ENCODE measurements at regions not wholly inside any gene's neighbourhood (a gene's known extent, or its start where the extent isn't known, plus 50 kb on each side); places are given as distances from the start of the nearest gene placed in this dataset.

DNA sequence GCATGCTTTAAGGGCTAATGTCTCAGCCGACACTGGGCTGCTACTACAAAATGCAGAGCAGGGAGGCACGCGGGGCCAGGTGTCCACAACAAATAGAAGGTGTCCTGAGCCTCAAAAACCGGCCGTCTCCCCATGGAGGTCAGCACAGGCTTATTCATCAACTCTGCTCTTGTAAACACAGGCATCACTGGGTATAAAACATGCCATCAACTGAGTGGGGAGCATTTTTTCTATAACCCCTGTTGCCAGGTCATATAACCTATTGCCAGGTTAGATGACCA is 271.6 kb downstream of the AUH start:
- DNase-seq (no peak), ATAC-seq (no peak)
- Histone ChIP-seq H3K9me3 (peaks cover 7% of the 10 kb centered on the region), H3K36me3 (ENCODE audit: low read depth) (no peaks in the 10 kb centered on the region), H3K4me3 (no peak overlapping the region), H3K4me1 (ENCODE audit: low read depth) (no peaks in the 10 kb centered on the region)
- TF ChIP-seq, protein P1, sequence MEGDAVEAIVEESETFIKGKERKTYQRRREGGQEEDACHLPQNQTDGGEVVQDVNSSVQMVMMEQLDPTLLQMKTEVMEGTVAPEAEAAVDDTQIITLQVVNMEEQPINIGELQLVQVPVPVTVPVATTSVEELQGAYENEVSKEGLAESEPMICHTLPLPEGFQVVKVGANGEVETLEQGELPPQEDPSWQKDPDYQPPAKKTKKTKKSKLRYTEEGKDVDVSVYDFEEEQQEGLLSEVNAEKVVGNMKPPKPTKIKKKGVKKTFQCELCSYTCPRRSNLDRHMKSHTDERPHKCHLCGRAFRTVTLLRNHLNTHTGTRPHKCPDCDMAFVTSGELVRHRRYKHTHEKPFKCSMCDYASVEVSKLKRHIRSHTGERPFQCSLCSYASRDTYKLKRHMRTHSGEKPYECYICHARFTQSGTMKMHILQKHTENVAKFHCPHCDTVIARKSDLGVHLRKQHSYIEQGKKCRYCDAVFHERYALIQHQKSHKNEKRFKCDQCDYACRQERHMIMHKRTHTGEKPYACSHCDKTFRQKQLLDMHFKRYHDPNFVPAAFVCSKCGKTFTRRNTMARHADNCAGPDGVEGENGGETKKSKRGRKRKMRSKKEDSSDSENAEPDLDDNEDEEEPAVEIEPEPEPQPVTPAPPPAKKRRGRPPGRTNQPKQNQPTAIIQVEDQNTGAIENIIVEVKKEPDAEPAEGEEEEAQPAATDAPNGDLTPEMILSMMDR (IDR thresholded peaks at IDR 0.05): no peak
- intact Hi-C loops (cut with DNase I, micrococcal nuclease): no loop called here

DNA sequence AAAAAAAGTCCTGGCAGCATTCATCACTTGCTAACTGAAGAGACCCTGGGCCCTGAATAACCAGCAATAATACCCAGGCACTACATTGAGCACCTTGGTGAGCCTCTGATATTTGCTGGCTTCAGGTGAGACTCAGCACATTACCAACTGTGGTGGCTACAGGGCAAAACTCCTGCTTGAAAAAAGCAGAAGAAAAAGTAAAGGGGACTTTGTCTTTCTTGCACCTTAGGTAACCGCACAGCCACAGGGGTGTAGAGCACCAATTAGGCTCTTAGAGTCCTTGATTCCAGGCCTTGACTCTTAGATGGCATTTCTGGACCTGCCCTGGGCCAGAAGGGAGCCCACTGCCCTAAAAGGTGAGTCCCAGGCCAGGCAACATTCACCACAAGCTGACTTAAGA is 269.5 kb downstream of the AUH start:
- H3K9me3 ChIP-seq: peaks cover 7% of the 10 kb centered on the region
- no peaks in the 10 kb centered on the region for H3K4me1 ChIP-seq (ENCODE audit: low read depth)
- H3K4me3 ChIP-seq: no peak overlapping the region
- ATAC-seq: no peak
- TF ChIP-seq, protein P1 (IDR thresholded peaks at IDR 0.05): no peak
- DNase-seq: no peak
- H3K36me3 ChIP-seq (ENCODE audit: low read depth): no peaks in the 10 kb centered on the region
- intact Hi-C loops (cut with DNase I, micrococcal nuclease): no loop called here

DNA sequence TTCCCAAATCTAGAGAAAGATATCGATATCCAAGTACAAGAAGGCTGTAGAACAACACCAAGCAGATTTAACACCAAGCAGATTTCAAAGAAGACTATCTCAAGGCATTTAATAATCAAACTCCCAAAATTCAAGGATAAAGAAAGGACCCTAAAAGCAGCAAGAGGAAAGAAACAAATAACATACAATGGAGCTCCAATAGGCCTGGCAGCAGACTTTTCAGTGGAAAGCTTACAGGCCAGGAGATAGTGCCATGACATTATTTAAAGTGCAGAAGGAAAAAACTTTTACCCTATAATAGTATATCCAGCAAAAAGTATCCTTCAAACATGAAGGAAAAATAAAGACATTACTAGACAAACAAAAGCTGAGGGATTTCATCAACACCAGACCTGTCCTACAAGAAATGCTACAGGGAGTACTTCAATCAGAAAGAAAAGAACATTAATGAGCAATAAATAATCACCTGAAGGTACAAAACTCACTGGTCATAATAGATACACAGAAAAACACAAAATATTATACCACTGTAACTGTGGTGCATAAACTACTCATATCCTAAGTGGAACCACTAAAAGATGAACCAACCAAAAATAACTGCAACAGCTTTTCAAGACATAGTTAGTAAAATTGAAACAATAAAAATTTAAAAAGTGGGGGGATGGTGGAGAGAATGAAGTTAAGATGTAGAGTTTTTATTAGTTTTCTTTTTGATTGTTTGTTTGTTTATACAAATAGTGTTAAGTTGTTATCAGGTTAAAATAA is 267.2 kb downstream of the AUH start:
- no peak overlapping the region for H3K4me3 ChIP-seq
- H3K36me3 ChIP-seq (ENCODE audit: low read depth): no peaks in the 10 kb centered on the region
- DNase-seq (no peak), ATAC-seq (no peak)
- intact Hi-C loops (cut with DNase I, micrococcal nuclease): no loop called here
- H3K4me1 ChIP-seq (ENCODE audit: low read depth): no peaks in the 10 kb centered on the region
- TF ChIP-seq, protein P1 (IDR thresholded peaks at IDR 0.05): no peak
- H3K9me3 ChIP-seq: peaks cover 7% of the 10 kb centered on the region

DNA sequence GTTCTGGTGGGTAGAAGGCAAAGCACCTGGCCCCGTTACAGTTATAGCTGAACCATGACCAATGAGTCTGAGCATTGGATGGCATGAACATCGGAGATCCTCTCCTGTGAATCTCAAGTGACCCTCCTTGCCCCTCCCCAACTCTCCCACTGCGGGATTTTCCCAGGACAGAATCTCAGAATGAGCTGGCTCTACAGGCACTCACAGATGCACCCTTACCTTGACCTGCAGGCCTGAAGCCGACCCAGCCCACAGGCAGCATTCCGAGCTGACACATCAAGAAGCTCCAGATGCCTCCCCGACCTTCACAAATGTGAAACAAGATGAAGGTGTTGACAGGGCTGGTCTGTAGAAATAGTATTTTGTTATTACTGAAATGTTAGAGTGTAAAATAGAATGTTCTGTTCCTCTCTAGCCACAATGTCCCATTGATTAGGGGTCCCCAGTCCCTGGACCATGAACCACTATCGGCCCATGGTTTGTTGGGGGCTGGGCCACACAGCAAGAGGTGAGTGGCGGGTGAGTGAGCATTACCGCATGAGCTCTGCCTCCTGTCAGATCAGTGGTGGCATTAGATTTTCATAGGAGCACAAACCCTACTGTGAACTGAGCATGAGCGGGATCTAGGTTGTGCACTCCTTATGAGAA is 263.4 kb downstream of the AUH start:
- Histone ChIP-seq H3K9me3 (peaks cover 7% of the 10 kb centered on the region), H3K4me1 (ENCODE audit: low read depth) (no peaks in the 10 kb centered on the region), H3K36me3 (ENCODE audit: low read depth) (no peaks in the 10 kb centered on the region), H3K4me3 (no peak overlapping the region)
- DNase-seq: no peak
- no peak for ATAC-seq
- intact Hi-C loops (cut with DNase I, micrococcal nuclease): no loop called here
- TF ChIP-seq, protein P1 (IDR thresholded peaks at IDR 0.05): no peak

DNA sequence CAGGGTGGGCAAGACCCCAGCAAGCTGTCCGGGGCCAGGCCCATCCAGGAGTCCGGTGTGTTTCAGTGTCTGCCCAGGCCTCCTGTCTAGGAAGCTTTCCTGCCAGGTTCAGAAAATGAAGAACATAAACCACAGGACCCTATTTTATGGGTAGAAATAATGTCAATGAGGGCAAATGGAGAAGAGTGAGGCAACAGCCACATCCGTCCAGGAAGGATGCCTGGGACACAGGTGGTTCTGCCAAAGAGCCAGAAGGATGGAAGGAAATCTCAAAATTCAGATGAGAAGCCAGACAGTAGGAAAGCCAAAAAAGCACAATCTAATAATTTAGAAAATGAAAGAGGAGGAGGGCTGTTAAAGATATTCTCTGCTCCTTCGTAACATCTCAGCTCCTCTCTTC is 262.3 kb downstream of the AUH start:
- H3K4me1 ChIP-seq (ENCODE audit: low read depth): no peaks in the 10 kb centered on the region
- H3K36me3 ChIP-seq (ENCODE audit: low read depth): no peaks in the 10 kb centered on the region
- TF ChIP-seq, protein P1 (IDR thresholded peaks at IDR 0.05): no peak
- DNase-seq: no peak
- peaks cover 2% of the 10 kb centered on the region for H3K9me3 ChIP-seq
- intact Hi-C loops (cut with DNase I, micrococcal nuclease): no loop called here
- no peak for ATAC-seq
- H3K4me3 ChIP-seq: no peak overlapping the region
